GM21423 (cell line): ENCODE measurements at regions not wholly inside any gene's neighbourhood (a gene's known extent, or its start where the extent isn't known, plus 50 kb on each side); places are given as distances from the start of the nearest gene placed in this dataset.

Experiments used
- ATAC-seq: cut with Tn5 transposase; IDR thresholded peaks from one replicate; pipeline ENCODE4 v1.9.1; 2021; ENCODE audit warnings: mild to moderate bottlenecking, moderate library complexity; ENCODE audit not compliant: unreplicated experiment

GRCh38 chr7:68984306-68984705, 614.0 kb upstream of the AUTS2 start:
- ATAC-seq = no peak

GRCh38 chr7:68994841-68995240, 603.4 kb upstream of the AUTS2 start:
- ATAC-seq = no peak

- no peak for ATAC-seq
Measured at GRCh38 chr7:68998136-68998535, 600.1 kb upstream of the AUTS2 start.

GRCh38 chr7:69002416-69002815, 595.9 kb upstream of the AUTS2 start:
- ATAC-seq = no peak

- no peak for ATAC-seq
Measured at GRCh38 chr7:69012149-69012548, 586.1 kb upstream of the AUTS2 start.

- ATAC-seq = no peak
Measured at GRCh38 chr7:69017208-69017607, 581.1 kb upstream of the AUTS2 start.

- ATAC-seq = no peak
Measured at GRCh38 chr7:69018200-69018599, 580.1 kb upstream of the AUTS2 start.

- no peak for ATAC-seq
Measured at GRCh38 chr7:69019437-69019836, 578.8 kb upstream of the AUTS2 start.

- no peak for ATAC-seq
Measured at GRCh38 chr7:69020536-69020935, 577.7 kb upstream of the AUTS2 start.

GRCh38 chr7:69025249-69025648, 573.0 kb upstream of the AUTS2 start:
- ATAC-seq = no peak

GRCh38 chr7:69032848-69033247, 565.4 kb upstream of the AUTS2 start:
- no peak for ATAC-seq

- no peak for ATAC-seq
Measured at GRCh38 chr7:69035826-69036225, 562.4 kb upstream of the AUTS2 start.

- ATAC-seq = no peak
Measured at GRCh38 chr7:69036301-69036700, 562.0 kb upstream of the AUTS2 start.

GRCh38 chr7:69038915-69039314, 559.4 kb upstream of the AUTS2 start:
- no peak for ATAC-seq

GRCh38 chr7:69042138-69042537, 556.1 kb upstream of the AUTS2 start:
- ATAC-seq = no peak

GRCh38 chr7:69047151-69047754, 551.0 kb upstream of the AUTS2 start:
- ATAC-seq = no peak

GRCh38 chr7:69049326-69049725, 548.9 kb upstream of the AUTS2 start:
- no peak for ATAC-seq

GRCh38 chr7:69052447-69052846, 545.8 kb upstream of the AUTS2 start:
- no peak for ATAC-seq

- no peak for ATAC-seq
Measured at GRCh38 chr7:69060516-69060915, 537.8 kb upstream of the AUTS2 start.

GRCh38 chr7:69062020-69062765, 536.1 kb upstream of the AUTS2 start:
- ATAC-seq = no peak

- ATAC-seq = no peak
Measured at GRCh38 chr7:69067397-69067796, 530.9 kb upstream of the AUTS2 start.

- no peak for ATAC-seq
Measured at GRCh38 chr7:69070476-69070875, 527.8 kb upstream of the AUTS2 start.

- no peak for ATAC-seq
Measured at GRCh38 chr7:69076566-69076965, 521.7 kb upstream of the AUTS2 start.
